Endothelial cell of umbilical vein (primary cell): ENCODE measurements at regions not wholly inside any gene's neighbourhood (a gene's known extent, or its start where the extent isn't known, plus 50 kb on each side); places are given as distances from the start of the nearest gene placed in this dataset.

Experiments used
- BruUV-seq: library from RNA; stranded (reverse); fragments of 400-500 nt; replicated peaks from 2 replicates; lab custom pipeline; 2021; lab: Mats Ljungman, UMichigan
- CTCF ChIA-PET: fragments of 300-600, 350-600 bp; sonication (Branson Sonifier 250); formaldehyde crosslinking; loops from one replicate; lab custom pipeline; 2021; ENCODE audit warnings: antibody characterized with exemption, inconsistent platforms; lab: Charles Lee
- POLR2A ChIA-PET: fragments of 300-600, 350-600 bp; sonication (Branson Sonifier 250); formaldehyde crosslinking; loops from one replicate; lab custom pipeline; 2021; ENCODE audit warnings: antibody characterized with exemption, inconsistent platforms; lab: Charles Lee
- DNase-seq: peaks from one replicate; pipeline ENCODE4 v3.0.0-alpha.2; 2011; ENCODE audit warnings: low read depth, low spot score
- FAIRE-seq: peaks from 2 replicates; lab custom pipeline; 2011; peaks lifted over from hg19 to GRCh38; lab: Jason Lieb, UNC
- H2AFZ ChIP-seq: 2 replicates; pipeline ENCODE4 v1.6.0; 2012; ENCODE audit warnings: low read depth, low read length, control low read depth, inconsistent platforms
- H3K27ac ChIP-seq: 2 replicates; pipeline ENCODE4 v1.5.1; 2011; ENCODE audit warnings: low read depth, mild to moderate bottlenecking, control low read depth, low read length, moderate library complexity; ENCODE audit not compliant: insufficient read depth
- H3K27me3 ChIP-seq, 2 experiments: 2 replicates each; pipeline versions ENCODE4 v1.6.0 to v1.6.1; 2011; ENCODE audit warnings: low read length in 2 of 2, mixed read lengths in 1 of 2; ENCODE audit not compliant: control insufficient read depth in 2 of 2, insufficient read depth in 2 of 2
- H3K36me3 ChIP-seq, 2 experiments: 2 replicates in 1 of 2; 3 replicates in 1 of 2; pipeline ENCODE4 v1.5.1; 2011; ENCODE audit warnings: low read length in 2 of 2, mild to moderate bottlenecking in 1 of 2, moderate library complexity in 1 of 2; ENCODE audit not compliant: control insufficient read depth in 2 of 2, insufficient read depth in 2 of 2; ENCODE audit errors: extremely low read depth in 1 of 2
- H3K4me1 ChIP-seq: 3 replicates; pipeline ENCODE4 v1.5.1; 2011; ENCODE audit warnings: mild to moderate bottlenecking, low read length; ENCODE audit not compliant: control insufficient read depth, insufficient read depth; ENCODE audit errors: extremely low read depth
- H3K4me2 ChIP-seq: 2 replicates; pipeline ENCODE4 v1.6.1; 2011; ENCODE audit warnings: low read length, control low read depth, mixed read lengths; ENCODE audit not compliant: insufficient read depth
- H3K4me3 ChIP-seq, 3 experiments: fragments of 200-600 bp in 1 of 3; sonication (generic), shearing (Covaris generic) in 1 of 3; replicated peaks in 1 of 3; 2 replicates each; pipeline ENCODE4 v1.5.1; 2011 to 2016; ENCODE audit warnings: control low read depth in 3 of 3, low read length in 3 of 3, mild to moderate bottlenecking in 2 of 3, inconsistent platforms in 1 of 3, low read depth in 1 of 3, moderate library complexity in 1 of 3; ENCODE audit not compliant: insufficient read depth in 1 of 3
- H3K79me2 ChIP-seq: 2 replicates; pipeline ENCODE4 v1.6.0; 2012; ENCODE audit warnings: low read length, inconsistent platforms; ENCODE audit not compliant: control insufficient read depth, insufficient read depth
- H3K9ac ChIP-seq: replicated peaks from 2 replicates; pipeline ENCODE3; 2011; ENCODE audit warnings: low read length, control low read depth; ENCODE audit not compliant: insufficient read depth; ENCODE audit errors: extremely low read depth
- H3K9me1 ChIP-seq: replicated peaks from 3 replicates; pipeline ENCODE4 v1.6.0; 2011; ENCODE audit warnings: mild to moderate bottlenecking, low read length; ENCODE audit not compliant: control insufficient read depth, insufficient read depth; ENCODE audit errors: extremely low read depth
- H3K9me3 ChIP-seq: replicated peaks from 2 replicates; pipeline ENCODE4 v1.5.1; 2012; ENCODE audit warnings: low read length, inconsistent platforms; ENCODE audit not compliant: control insufficient read depth, insufficient read depth
- H4K20me1 ChIP-seq: replicated peaks from 2 replicates; pipeline ENCODE3; 2011; ENCODE audit warnings: mild to moderate bottlenecking, low read length; ENCODE audit not compliant: control insufficient read depth, insufficient read depth; ENCODE audit errors: extremely low read depth
- EZH2 ChIP-seq: IDR thresholded peaks from 2 replicates; pipeline ENCODE4 v1.6.1; 2012; ENCODE audit warnings: borderline replicate concordance, low read depth, mild to moderate bottlenecking, moderate library complexity, low read length, inconsistent platforms; ENCODE audit not compliant: severe bottlenecking
- FOS ChIP-seq: IDR thresholded peaks from 2 replicates; pipeline ENCODE4 v1.6.1; 2011; ENCODE audit warnings: mild to moderate bottlenecking, low read length, moderate library complexity, borderline replicate concordance; ENCODE audit not compliant: insufficient read depth
- GATA2 ChIP-seq: IDR thresholded peaks from 2 replicates; pipeline ENCODE4 v1.7.0; 2011; ENCODE audit warnings: low read depth, mild to moderate bottlenecking, moderate library complexity, mixed read lengths, low read length; ENCODE audit not compliant: insufficient read length, insufficient read depth
- JUN ChIP-seq: IDR thresholded peaks from 2 replicates; pipeline ENCODE4 v1.6.1; 2011; ENCODE audit warnings: borderline replicate concordance, low read depth; ENCODE audit not compliant: insufficient read length, insufficient read depth
- MYC ChIP-seq: IDR thresholded peaks from one replicate; pipeline ENCODE4 v1.6.1; 2011; ENCODE audit warnings: mild to moderate bottlenecking, low read depth, low read length
- POLR2A ChIP-seq: IDR thresholded peaks from 2 replicates; pipeline ENCODE4 v1.6.1; 2012; ENCODE audit warnings: low read depth, mild to moderate bottlenecking, control low read depth, low read length
- POLR2AphosphoS5 ChIP-seq: IDR thresholded peaks from 2 replicates; pipeline ENCODE4 v1.6.1; 2012; ENCODE audit warnings: low read depth, mild to moderate bottlenecking, control low read depth, low read length, moderate library complexity; ENCODE audit not compliant: insufficient read depth
- dilution Hi-C: fragments of 300-500 bp; cut with MboI; formaldehyde crosslinking; loops from one replicate; pipeline ENCODE4 v1.15.0; 2019; ENCODE audit warnings: low sequenced_read_pairs; ENCODE audit not compliant: extremely low pct_ligation_motif_present
- intact Hi-C: fragments of 100-400 bp; cut with micrococcal nuclease; formaldehyde crosslinking; loops from one replicate; pipeline ENCODE4 v1.10.0; 2022
- TF ChIP-seq, protein P1 (sequence below): IDR thresholded peaks from 2 replicates; pipeline ENCODE4 v1.6.1; 2011; ENCODE audit not compliant: insufficient read depth, insufficient read length
- TF ChIP-seq, protein P2 (sequence below), 2 donors: IDR thresholded peaks; 1 replicate in 1 of 2; 2 replicates in 1 of 2; pipeline ENCODE4 v1.5.1; 2011; ENCODE audit warnings: low read length in 2 of 2, mild to moderate bottlenecking in 2 of 2, moderate library complexity in 2 of 2, control low read depth in 1 of 2, inconsistent platforms in 1 of 2, low read depth in 1 of 2; ENCODE audit not compliant: insufficient read depth in 1 of 2; ENCODE audit errors: extremely low read depth in 1 of 2

DNA sequence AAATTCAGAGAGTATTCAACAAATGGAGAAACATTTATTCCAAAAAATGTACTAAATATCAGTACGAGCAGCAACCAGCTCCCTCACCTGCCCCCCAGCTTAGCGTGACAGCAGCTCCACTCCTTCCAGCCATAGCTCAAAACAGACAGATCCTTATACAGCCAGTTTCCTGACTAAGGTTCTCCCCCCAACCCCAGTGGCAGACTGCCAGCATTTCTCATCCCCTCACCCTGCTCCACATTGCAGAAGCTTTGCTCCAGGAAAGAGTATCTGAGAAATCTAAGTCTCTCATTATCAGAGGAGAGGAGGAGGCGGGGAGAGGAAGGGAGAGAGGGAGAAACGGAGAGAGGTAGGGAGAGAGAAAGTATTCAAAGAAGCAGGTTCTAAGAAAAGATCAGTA, 53.3 kb upstream of the PASD1 start:
- no peak for FAIRE-seq
- H3K9me1 ChIP-seq, result no peaks in the 10 kb centered on the region
- no peaks in the 10 kb centered on the region for H3K27me3 ChIP-seq
- no peak overlapping the region for H3K27ac ChIP-seq
- H3K4me1 ChIP-seq, result no peaks in the 10 kb centered on the region
- no peaks in the 10 kb centered on the region for H4K20me1 ChIP-seq
- intact Hi-C loops (no loop called here), dilution Hi-C loops (no loop called here)
- POLR2A ChIA-PET, result no interaction called here
- no peaks in the 10 kb centered on the region for H3K9me3 ChIP-seq
- CTCF ChIA-PET, result no interaction called here
- H3K4me2 ChIP-seq, result no peak overlapping the region
- no TSS peak for BruUV-seq
- no peak overlapping the region for H3K9ac ChIP-seq
- no peak overlapping the region for H2AFZ ChIP-seq
- no peak overlapping the region for H3K4me3 ChIP-seq
- no peaks in the 10 kb centered on the region for H3K79me2 ChIP-seq
- no peaks in the 10 kb centered on the region for H3K36me3 ChIP-seq
- TF ChIP-seq, protein P1, sequence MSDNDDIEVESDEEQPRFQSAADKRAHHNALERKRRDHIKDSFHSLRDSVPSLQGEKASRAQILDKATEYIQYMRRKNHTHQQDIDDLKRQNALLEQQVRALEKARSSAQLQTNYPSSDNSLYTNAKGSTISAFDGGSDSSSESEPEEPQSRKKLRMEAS, result no peak
- TF ChIP-seq POLR2A, result no peak
- no peak for TF ChIP-seq MYC
- TF ChIP-seq EZH2, result no peak
- no peak for TF ChIP-seq JUN
- no peak for TF ChIP-seq GATA2
- TF ChIP-seq POLR2AphosphoS5, result no peak
- TF ChIP-seq, protein P2, sequence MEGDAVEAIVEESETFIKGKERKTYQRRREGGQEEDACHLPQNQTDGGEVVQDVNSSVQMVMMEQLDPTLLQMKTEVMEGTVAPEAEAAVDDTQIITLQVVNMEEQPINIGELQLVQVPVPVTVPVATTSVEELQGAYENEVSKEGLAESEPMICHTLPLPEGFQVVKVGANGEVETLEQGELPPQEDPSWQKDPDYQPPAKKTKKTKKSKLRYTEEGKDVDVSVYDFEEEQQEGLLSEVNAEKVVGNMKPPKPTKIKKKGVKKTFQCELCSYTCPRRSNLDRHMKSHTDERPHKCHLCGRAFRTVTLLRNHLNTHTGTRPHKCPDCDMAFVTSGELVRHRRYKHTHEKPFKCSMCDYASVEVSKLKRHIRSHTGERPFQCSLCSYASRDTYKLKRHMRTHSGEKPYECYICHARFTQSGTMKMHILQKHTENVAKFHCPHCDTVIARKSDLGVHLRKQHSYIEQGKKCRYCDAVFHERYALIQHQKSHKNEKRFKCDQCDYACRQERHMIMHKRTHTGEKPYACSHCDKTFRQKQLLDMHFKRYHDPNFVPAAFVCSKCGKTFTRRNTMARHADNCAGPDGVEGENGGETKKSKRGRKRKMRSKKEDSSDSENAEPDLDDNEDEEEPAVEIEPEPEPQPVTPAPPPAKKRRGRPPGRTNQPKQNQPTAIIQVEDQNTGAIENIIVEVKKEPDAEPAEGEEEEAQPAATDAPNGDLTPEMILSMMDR (IDR thresholded peaks at IDR 0.05; ENCODE audit: extremely low read depth in 1 of 2, insufficient read depth in 1 of 2, low read depth in 1 of 2, low read length in 2 of 2), result no peak
- no peak for TF ChIP-seq FOS
- no peak for DNase-seq
